GM21786 (cell line): ENCODE measurements at regions not wholly inside any gene's neighbourhood (a gene's known extent, or its start where the extent isn't known, plus 50 kb on each side); places are given as distances from the start of the nearest gene placed in this dataset.

Source experiments
- ATAC-seq: cut with Tn5 transposase; IDR thresholded peaks from one replicate; pipeline ENCODE4 v1.9.1; 2021; ENCODE audit not compliant: unreplicated experiment

GRCh38 chr15:66927201-66928077 lies 138.0 kb upstream of the SMAD3 start:
- no peak for ATAC-seq

GRCh38 chr15:66928101-66928500 lies 137.3 kb upstream of the SMAD3 start:
- no peak for ATAC-seq

- no peak for ATAC-seq
Observed at GRCh38 chr15:66928784-66929183, 136.6 kb upstream of the SMAD3 start.

- ATAC-seq: no peak
Observed at GRCh38 chr15:66929843-66930402, 135.5 kb upstream of the SMAD3 start.

GRCh38 chr15:66931768-66932633 lies 133.4 kb upstream of the SMAD3 start:
- ATAC-seq: no peak

GRCh38 chr15:66932634-66933024 lies 132.8 kb upstream of the SMAD3 start:
- ATAC-seq: no peak

GRCh38 chr15:66933932-66934867 lies 131.2 kb upstream of the SMAD3 start:
- ATAC-seq: no peak

GRCh38 chr15:66934868-66935520 lies 130.4 kb upstream of the SMAD3 start:
- ATAC-seq: no peak

GRCh38 chr15:66935688-66936087 lies 129.7 kb upstream of the SMAD3 start:
- ATAC-seq: no peak

- ATAC-seq: no peak
Observed at GRCh38 chr15:66936109-66936860, 129.1 kb upstream of the SMAD3 start.

GRCh38 chr15:66936861-66937582 lies 128.4 kb upstream of the SMAD3 start:
- ATAC-seq: no peak

GRCh38 chr15:66937588-66937987 lies 127.8 kb upstream of the SMAD3 start:
- ATAC-seq: no peak

- ATAC-seq: no peak
Observed at GRCh38 chr15:66938114-66938830, 127.1 kb upstream of the SMAD3 start.

GRCh38 chr15:66939016-66939415 lies 126.4 kb upstream of the SMAD3 start:
- ATAC-seq: no peak

GRCh38 chr15:66939451-66940023 lies 125.9 kb upstream of the SMAD3 start:
- no peak for ATAC-seq

GRCh38 chr15:66940368-66940767 lies 125.0 kb upstream of the SMAD3 start:
- ATAC-seq: no peak

GRCh38 chr15:66941108-66941711 lies 124.2 kb upstream of the SMAD3 start:
- ATAC-seq: no peak
